GM18909 (cell line): ENCODE measurements at regions not wholly inside any gene's neighbourhood (a gene's known extent, or its start where the extent isn't known, plus 50 kb on each side); places are given as distances from the start of the nearest gene placed in this dataset.

Source experiments
- ATAC-seq: cut with Tn5 transposase; IDR thresholded peaks from one replicate; pipeline ENCODE4 v1.9.1; 2021; ENCODE audit warnings: mild to moderate bottlenecking; ENCODE audit not compliant: unreplicated experiment, poor library complexity

- no peak for ATAC-seq
These were observed 225.2 kb upstream of the PABPC4L start for GRCh38 chr4:134426821-134427220.

- ATAC-seq = no peak
These were observed 224.2 kb upstream of the PABPC4L start for GRCh38 chr4:134425756-134426155.

DNA sequence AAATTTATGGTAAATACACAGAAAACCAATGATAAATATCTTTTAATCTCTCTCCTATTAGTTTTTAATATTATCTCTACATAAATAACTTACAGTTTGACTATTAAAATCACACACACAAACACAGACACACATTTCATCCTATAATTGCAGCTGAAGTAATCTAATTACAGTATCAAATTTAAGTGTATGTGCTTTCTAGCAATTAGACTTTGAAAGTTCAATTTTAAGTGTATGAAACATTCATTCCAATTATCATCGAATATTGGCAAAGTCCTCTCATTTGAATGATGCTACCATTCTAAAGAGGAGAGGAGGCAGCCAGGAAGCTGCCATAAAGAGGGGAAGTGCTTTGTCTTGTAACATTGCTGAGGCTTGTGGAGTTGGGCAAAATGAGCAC is 221.2 kb upstream of the PABPC4L start:
- no peak for ATAC-seq

DNA sequence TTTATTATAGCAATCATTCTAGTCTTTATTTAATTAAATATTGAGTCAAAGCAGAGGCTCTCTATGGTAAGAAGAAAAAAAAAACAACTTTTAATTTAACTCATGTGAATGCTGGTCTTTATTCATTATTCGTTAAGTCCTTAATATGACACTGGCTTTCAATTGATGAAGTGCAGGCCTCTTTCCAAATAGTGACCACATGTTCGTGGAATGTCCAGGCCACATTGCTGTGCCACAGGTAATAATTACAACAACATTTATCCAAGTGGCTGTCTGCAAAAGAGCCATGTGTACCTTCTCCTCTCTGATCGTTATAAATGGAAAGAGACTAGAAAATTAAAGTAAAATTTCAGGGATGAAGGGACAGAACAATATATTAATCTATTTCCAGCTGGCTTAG is 220.1 kb upstream of the PABPC4L start:
- ATAC-seq = no peak

- ATAC-seq = no peak
These were observed 207.3 kb upstream of the PABPC4L start for GRCh38 chr4:134408897-134409296.

DNA sequence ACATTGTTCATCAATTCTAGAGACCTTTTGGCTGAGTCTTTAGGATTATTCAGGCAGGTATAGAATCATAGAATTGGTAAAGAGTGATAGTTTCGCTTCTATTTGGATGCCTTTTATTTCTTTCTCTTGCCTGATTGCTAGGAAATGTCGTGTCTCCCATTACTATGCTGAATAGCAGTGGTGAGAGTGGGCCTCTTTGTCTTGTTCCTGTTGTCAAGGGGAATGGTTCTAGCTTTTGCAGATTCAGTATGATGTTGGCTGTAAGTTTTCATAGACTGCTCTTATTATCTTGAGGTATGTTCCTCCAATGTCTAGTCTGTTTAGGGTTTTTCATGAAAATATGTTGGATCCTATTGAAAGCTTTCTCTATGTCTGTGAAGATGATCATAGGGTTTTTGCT is 200.2 kb upstream of the PABPC4L start:
- no peak for ATAC-seq

GRCh38 chr4:134393592-134393991 is 192.0 kb upstream of the PABPC4L start:
- ATAC-seq = no peak

DNA sequence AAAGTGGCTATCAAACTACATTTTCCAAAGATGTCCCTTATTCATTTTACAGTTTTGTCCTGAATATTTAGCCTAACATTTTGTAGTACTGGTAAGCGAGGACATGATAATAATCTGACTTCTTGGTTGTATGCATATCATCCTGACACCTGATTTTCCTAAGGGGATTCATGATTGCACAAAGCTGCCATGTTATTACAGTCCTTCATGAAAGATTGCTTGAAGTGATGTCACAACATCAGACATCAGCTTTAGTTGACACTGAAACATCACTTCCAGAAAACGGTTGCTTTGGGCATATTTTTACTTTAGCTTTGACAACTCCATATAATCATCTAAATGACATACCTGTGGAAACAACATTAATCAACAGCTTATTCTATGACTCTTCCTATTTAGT is 188.7 kb upstream of the PABPC4L start:
- no peak for ATAC-seq

- ATAC-seq = no peak
These were observed 186.8 kb upstream of the PABPC4L start for GRCh38 chr4:134388351-134388750.

GRCh38 chr4:134382478-134383227 is 181.1 kb upstream of the PABPC4L start:
- no peak for ATAC-seq

DNA sequence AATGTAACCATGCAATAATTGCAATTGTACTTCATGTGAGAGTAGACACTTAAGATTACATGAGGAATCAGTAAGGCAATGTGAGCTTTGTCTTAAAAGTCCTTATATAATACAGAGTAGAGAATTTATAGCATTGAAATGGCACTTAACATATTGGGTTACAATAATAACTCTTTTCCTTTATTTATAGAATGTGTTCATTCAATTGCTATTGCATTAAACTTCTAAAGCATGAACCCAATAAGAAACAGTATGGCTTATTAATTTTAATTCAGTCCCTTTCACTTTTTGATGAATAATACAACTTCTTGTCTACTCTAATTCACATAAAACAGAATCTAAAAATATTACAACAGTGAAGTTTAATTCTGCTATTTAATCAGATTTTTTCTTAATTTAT is 174.2 kb upstream of the PABPC4L start:
- no peak for ATAC-seq

DNA sequence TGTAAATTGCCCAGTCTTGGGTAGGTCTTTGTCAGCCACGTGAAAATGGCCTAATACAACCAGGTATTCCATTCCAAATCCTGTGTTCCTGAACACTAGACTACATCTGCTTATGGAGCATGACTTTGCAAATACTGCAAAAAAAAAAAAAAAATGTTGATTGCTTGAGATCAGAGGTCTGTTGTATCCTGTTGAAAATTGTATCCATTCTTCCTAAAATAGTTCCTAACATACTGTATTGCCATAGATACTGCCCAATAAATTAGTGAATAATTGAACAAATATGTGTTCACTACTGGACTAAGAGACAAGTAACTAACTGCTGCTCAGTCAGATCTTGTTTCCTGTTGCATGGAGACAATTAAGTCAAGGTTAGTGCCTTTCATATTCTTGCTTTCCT is 164.3 kb upstream of the PABPC4L start:
- ATAC-seq = no peak

GRCh38 chr4:134364928-134365327 is 163.3 kb upstream of the PABPC4L start:
- ATAC-seq = no peak

GRCh38 chr4:134345244-134345643 is 143.7 kb upstream of the PABPC4L start:
- ATAC-seq = no peak

DNA sequence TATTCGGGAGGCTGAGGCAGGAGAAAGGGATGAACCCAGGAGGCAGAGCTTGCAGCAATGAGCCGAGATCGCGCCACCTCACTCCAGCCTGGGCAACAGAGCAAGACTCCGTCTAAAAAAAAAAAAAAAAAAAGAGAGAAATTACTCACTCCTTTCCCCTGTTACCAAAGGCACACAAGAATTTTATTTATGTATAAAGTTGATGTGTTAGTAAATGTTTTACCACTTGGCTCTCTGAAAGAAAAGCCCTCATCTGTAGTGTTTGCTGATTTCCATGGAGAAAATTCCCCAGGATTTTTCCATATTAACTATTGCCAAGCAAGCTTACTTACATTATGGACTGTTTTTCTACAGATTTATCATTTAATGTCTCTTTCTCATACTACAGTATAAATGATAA is 142.1 kb upstream of the PABPC4L start:
- no peak for ATAC-seq

- ATAC-seq = no peak
These were observed 141.5 kb upstream of the PABPC4L start for GRCh38 chr4:134343081-134343480.

- no peak for ATAC-seq
These were observed 136.0 kb upstream of the PABPC4L start for GRCh38 chr4:134337574-134337973.

GRCh38 chr4:134328741-134329140 is 127.2 kb upstream of the PABPC4L start:
- no peak for ATAC-seq

DNA sequence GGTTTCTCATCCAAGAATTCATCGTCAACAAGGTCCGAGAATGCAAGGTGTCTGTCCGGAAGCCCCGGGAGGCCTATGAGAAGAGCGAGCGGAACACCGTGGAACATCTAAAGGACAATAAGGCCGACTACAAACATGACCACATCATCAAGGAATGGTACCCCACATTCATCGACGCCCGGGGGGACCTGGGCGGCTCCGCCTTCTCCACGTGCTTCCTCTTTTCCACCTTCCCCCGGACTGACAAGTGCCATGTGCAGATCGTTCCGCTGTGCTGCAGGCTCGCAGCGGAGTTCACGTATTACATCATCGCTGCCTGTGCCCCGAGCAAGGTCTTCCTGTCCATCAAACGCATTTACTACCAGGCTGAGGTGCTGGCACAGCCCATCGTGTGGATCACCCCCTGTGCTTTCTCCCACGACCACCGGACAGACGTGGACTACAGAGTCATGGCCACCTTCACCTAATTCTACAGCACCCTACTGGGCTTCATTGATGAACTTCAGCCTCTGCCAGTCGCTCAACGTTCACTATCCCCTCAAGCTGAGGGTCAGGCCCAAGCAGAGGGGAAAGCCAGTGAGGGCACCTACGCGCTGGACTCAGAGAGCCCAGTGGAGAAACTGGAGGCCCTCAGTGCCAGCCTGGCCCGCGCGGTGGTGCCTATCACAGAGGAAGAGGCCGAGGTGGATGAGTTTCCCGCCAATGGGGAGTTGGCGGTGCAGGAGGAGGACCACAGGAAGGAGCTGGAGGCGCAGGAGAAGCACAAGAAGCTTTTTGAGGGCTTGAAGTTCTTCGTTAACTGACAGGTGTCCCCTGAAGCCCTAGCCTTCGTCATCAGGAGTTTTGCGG is 125.9 kb upstream of the PABPC4L start:
- ATAC-seq = no peak

- no peak for ATAC-seq
These were observed 125.3 kb upstream of the PABPC4L start for GRCh38 chr4:134326866-134327265.

DNA sequence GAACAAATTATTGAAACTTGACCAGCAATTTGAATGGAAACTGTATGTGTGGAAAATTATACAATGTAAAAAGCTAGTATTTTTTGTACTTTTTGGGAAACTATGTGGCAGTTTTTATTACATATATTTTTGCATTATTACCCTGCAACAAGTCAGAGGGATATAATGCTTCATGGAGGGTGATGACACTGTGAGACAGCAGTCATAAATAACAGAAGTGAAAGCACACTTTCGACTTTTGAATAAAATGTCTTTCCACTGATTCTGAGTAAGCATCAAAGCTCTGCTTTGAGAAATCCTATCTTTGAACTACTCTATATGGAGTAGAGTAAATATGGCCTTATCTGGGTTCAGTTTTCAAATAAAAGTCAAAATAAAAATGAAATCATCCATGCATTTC is 122.6 kb upstream of the PABPC4L start:
- ATAC-seq = no peak

GRCh38 chr4:134320048-134320447 is 118.5 kb upstream of the PABPC4L start:
- ATAC-seq = no peak
